Mesenchymal stem cell (in vitro differentiated cells and primary cell): ENCODE measurements at regions not wholly inside any gene's neighbourhood (a gene's known extent, or its start where the extent isn't known, plus 50 kb on each side); places are given as distances from the start of the nearest gene placed in this dataset.
"Not testable (repeated sequence)": the region's sequence is repeated elsewhere in the genome, so short reads cannot be mapped to it uniquely, and the experiment has no call there.

Source experiments
- DNase-seq: peaks from one replicate; pipeline ENCODE4 v3.0.0-alpha.2; 2013
- H2AFZ ChIP-seq: one replicate; pipeline ENCODE4 v1.6.1; 2013; ENCODE audit warnings: low read depth, mild to moderate bottlenecking, control low read depth, inconsistent platforms, low read length, moderate library complexity
- H2AK5ac ChIP-seq: 2 replicates; pipeline ENCODE4 v1.6.1; 2013; ENCODE audit warnings: low read length, moderate library complexity, mild to moderate bottlenecking, inconsistent platforms; ENCODE audit not compliant: severe bottlenecking
- H2BK120ac ChIP-seq: one replicate; pipeline ENCODE4 v1.6.1; 2013; ENCODE audit warnings: low read depth, mild to moderate bottlenecking, inconsistent platforms, low read length, moderate library complexity
- H2BK12ac ChIP-seq, 2 experiments: one replicate each; pipeline ENCODE4 v1.6.1; 2013; ENCODE audit warnings: inconsistent platforms in 2 of 2, low read length in 2 of 2, mild to moderate bottlenecking in 2 of 2, moderate library complexity in 2 of 2, control low read depth in 1 of 2
- H2BK15ac ChIP-seq: one replicate; pipeline ENCODE4 v1.6.1; 2013; ENCODE audit warnings: mild to moderate bottlenecking, low read depth, inconsistent platforms; ENCODE audit not compliant: poor library complexity, severe bottlenecking
- H2BK5ac ChIP-seq: 2 replicates; pipeline ENCODE4 v1.6.1; 2013; ENCODE audit warnings: low read depth, mild to moderate bottlenecking, low read length, control low read depth, inconsistent platforms; ENCODE audit not compliant: poor library complexity, severe bottlenecking
- H3K14ac ChIP-seq, 2 experiments: one replicate each; pipeline ENCODE4 v1.6.1; 2013; ENCODE audit warnings: inconsistent platforms in 2 of 2, low read length in 2 of 2, control low read depth in 1 of 2, mild to moderate bottlenecking in 1 of 2, moderate library complexity in 1 of 2
- H3K18ac ChIP-seq, 2 experiments: one replicate each; pipeline ENCODE4 v1.6.1; 2013; ENCODE audit warnings: inconsistent platforms in 2 of 2, low read length in 2 of 2, control low read depth in 1 of 2, low read depth in 1 of 2, mild to moderate bottlenecking in 1 of 2
- H3K23ac ChIP-seq, 2 experiments: one replicate each; pipeline ENCODE4 v1.6.1; 2013; ENCODE audit warnings: inconsistent platforms in 2 of 2, low read length in 2 of 2, mild to moderate bottlenecking in 2 of 2, moderate library complexity in 2 of 2, control low read depth in 1 of 2
- H3K27ac ChIP-seq: 2 replicates; pipeline ENCODE4 v1.5.1; 2013; ENCODE audit warnings: mild to moderate bottlenecking, moderate library complexity, low read length, control low read depth, inconsistent platforms; ENCODE audit not compliant: poor library complexity, severe bottlenecking
- H3K27me3 ChIP-seq, 2 experiments: 2 replicates each; pipeline versions ENCODE4 v1.6.1 to v1.7.0; 2013; ENCODE audit warnings: low read length in 2 of 2, mild to moderate bottlenecking in 2 of 2, moderate library complexity in 2 of 2, control low read depth in 1 of 2, inconsistent platforms in 1 of 2; ENCODE audit not compliant: control insufficient read depth in 1 of 2, insufficient read depth in 1 of 2
- H3K36me3 ChIP-seq, 2 experiments: 2 replicates each; pipeline versions ENCODE4 v1.6.1 to v1.7.0; 2013; ENCODE audit warnings: low read length in 2 of 2, control low read depth in 1 of 2, inconsistent platforms in 1 of 2, low read depth in 1 of 2, mild to moderate bottlenecking in 1 of 2; ENCODE audit not compliant: insufficient read depth in 2 of 2, control insufficient read depth in 1 of 2
- H3K4ac ChIP-seq, 2 experiments: one replicate each; pipeline ENCODE4 v1.6.1; 2013; ENCODE audit warnings: inconsistent platforms in 2 of 2, low read length in 2 of 2, mild to moderate bottlenecking in 2 of 2, moderate library complexity in 2 of 2, control low read depth in 1 of 2, low read depth in 1 of 2
- H3K4me1 ChIP-seq: 2 replicates; pipeline ENCODE4 v1.6.1; 2013; ENCODE audit warnings: low read depth, low read length, control low read depth; ENCODE audit not compliant: control insufficient read depth, insufficient read depth
- H3K4me2 ChIP-seq: 2 replicates; pipeline ENCODE4 v1.6.1; 2013; ENCODE audit warnings: low read length, mild to moderate bottlenecking, inconsistent platforms; ENCODE audit not compliant: poor library complexity, severe bottlenecking
- H3K4me3 ChIP-seq, 2 experiments: 2 replicates each; pipeline versions ENCODE4 v1.5.1 to v1.7.0; 2013; ENCODE audit warnings: low read length in 2 of 2, mild to moderate bottlenecking in 2 of 2, control low read depth in 1 of 2, low read depth in 1 of 2; ENCODE audit not compliant: insufficient read depth in 1 of 2
- H3K79me1 ChIP-seq: replicated peaks from 2 replicates; pipeline ENCODE4 v1.6.1; 2013; ENCODE audit warnings: mild to moderate bottlenecking, control low read depth, low read length, inconsistent platforms; ENCODE audit not compliant: poor library complexity, severe bottlenecking
- H3K9ac ChIP-seq: 2 replicates; pipeline ENCODE4 v1.7.0; 2013; ENCODE audit warnings: mild to moderate bottlenecking, low read length, moderate library complexity
- H3K9me3 ChIP-seq: 2 replicates; pipeline ENCODE4 v1.7.0; 2013; ENCODE audit warnings: mild to moderate bottlenecking, low read length; ENCODE audit not compliant: control insufficient read depth
- H4K8ac ChIP-seq: one replicate; pipeline ENCODE4 v1.6.1; 2013; ENCODE audit warnings: inconsistent platforms, mild to moderate bottlenecking, low read length, moderate library complexity
- H4K91ac ChIP-seq: one replicate; pipeline ENCODE4 v1.6.1; 2013; ENCODE audit warnings: mild to moderate bottlenecking, low read length, inconsistent platforms
- WGBS: methylation state at CpG from one replicate; pipeline ENCODE4 v1.1.7; 2013; ENCODE audit warnings: mixed read lengths; 5-methylcytosine and 5-hydroxymethylcytosine counted together

- H2AFZ ChIP-seq, H2BK5ac ChIP-seq, H2BK15ac ChIP-seq, H3K79me1 ChIP-seq, H3K27ac ChIP-seq, H3K18ac ChIP-seq, H4K91ac ChIP-seq, H2BK120ac ChIP-seq, H2AK5ac ChIP-seq, H3K4me3 ChIP-seq, H3K4ac ChIP-seq, H3K9ac ChIP-seq, H3K9me3 ChIP-seq, H4K8ac ChIP-seq, H3K4me2 ChIP-seq, H3K27me3 ChIP-seq, H3K4me1 ChIP-seq, H2BK12ac ChIP-seq, H3K23ac ChIP-seq, H3K14ac ChIP-seq, DNase-seq, H3K36me3 ChIP-seq: not testable (repeated sequence)
- 0% methylated on average over 1 of the region's 33 CpGs for WGBS
Measured at GRCh38 chr9:63781817-63782439, 1503.1 kb downstream of the FOXD4L5 start.

- not testable (repeated sequence) for H2AFZ ChIP-seq, H3K9ac ChIP-seq, H3K14ac ChIP-seq, H3K79me1 ChIP-seq, H3K36me3 ChIP-seq, H2AK5ac ChIP-seq, H3K27me3 ChIP-seq, H3K23ac ChIP-seq, H3K4me3 ChIP-seq, H3K18ac ChIP-seq, H2BK12ac ChIP-seq, H4K8ac ChIP-seq, H3K4ac ChIP-seq, H3K9me3 ChIP-seq, H2BK15ac ChIP-seq, H3K4me1 ChIP-seq, H3K4me2 ChIP-seq, H4K91ac ChIP-seq, H2BK120ac ChIP-seq, H2BK5ac ChIP-seq, H3K27ac ChIP-seq, DNase-seq
- 97% methylated on average over 17 of the region's 35 CpGs for WGBS
Measured at GRCh38 chr9:63781390-63781789, 1503.6 kb downstream of the FOXD4L5 start.

- H2BK5ac ChIP-seq, H3K4me2 ChIP-seq, H3K23ac ChIP-seq, H2BK12ac ChIP-seq, DNase-seq, H3K4me3 ChIP-seq, H3K79me1 ChIP-seq, H4K8ac ChIP-seq, H4K91ac ChIP-seq, H2AK5ac ChIP-seq, H2BK120ac ChIP-seq, H3K4me1 ChIP-seq, H2AFZ ChIP-seq, H2BK15ac ChIP-seq, H3K14ac ChIP-seq, H3K4ac ChIP-seq, H3K27me3 ChIP-seq, H3K27ac ChIP-seq, H3K9me3 ChIP-seq, H3K18ac ChIP-seq, H3K36me3 ChIP-seq, H3K9ac ChIP-seq: not testable (repeated sequence)
- no CpG with 5 or more reads among the region's 7 CpGs for WGBS
Measured at GRCh38 chr9:63776220-63776619, 1508.8 kb downstream of the FOXD4L5 start.

GRCh38 chr9:63775092-63775426, 1510.0 kb downstream of the FOXD4L5 start:
- H3K9ac ChIP-seq, H3K14ac ChIP-seq, H3K36me3 ChIP-seq, H3K9me3 ChIP-seq, H2BK120ac ChIP-seq, H3K4ac ChIP-seq, H2BK12ac ChIP-seq, H4K8ac ChIP-seq, H3K79me1 ChIP-seq, H4K91ac ChIP-seq, H3K18ac ChIP-seq, H2AFZ ChIP-seq, H3K23ac ChIP-seq, H3K27ac ChIP-seq, DNase-seq, H2AK5ac ChIP-seq, H2BK15ac ChIP-seq, H2BK5ac ChIP-seq, H3K4me3 ChIP-seq, H3K4me2 ChIP-seq, H3K4me1 ChIP-seq, H3K27me3 ChIP-seq: not testable (repeated sequence)
- WGBS: 90% methylated on average over 9 of the region's 14 CpGs
